CD4-positive, CD25-positive, alpha-beta regulatory T cell (primary cell): ENCODE measurements at regions not wholly inside any gene's neighbourhood (a gene's known extent, or its start where the extent isn't known, plus 50 kb on each side); places are given as distances from the start of the nearest gene placed in this dataset.

ENCODE experiments used
- ATAC-seq, 2 donors: fragments of 150-1000 bp; cut with Tn5 transposase; one replicate each; pipeline ENCODE4 v1.10.0; 2021; ENCODE audit warnings: low read depth in 2 of 2, moderate number of reproducible peaks in 2 of 2, moderate library complexity in 1 of 2
- DNase-seq, 3 donors: peaks; one replicate each; pipeline versions ENCODE4 v3.0.0 to v3.0.0-alpha.2; 2012 to 2022; ENCODE audit warnings: mixed read lengths in 1 of 3
- H3K27ac ChIP-seq: one replicate; pipeline ENCODE4 v1.7.0; 2013; ENCODE audit warnings: mild to moderate bottlenecking, low read length; ENCODE audit not compliant: insufficient read depth, poor library complexity, severe bottlenecking
- H3K27me3 ChIP-seq: one replicate; pipeline ENCODE4 v1.7.0; 2013; ENCODE audit warnings: low read length; ENCODE audit not compliant: control insufficient read depth, insufficient read depth
- H3K36me3 ChIP-seq: one replicate; pipeline ENCODE4 v1.7.0; 2013; ENCODE audit warnings: mild to moderate bottlenecking, low read length, moderate library complexity; ENCODE audit not compliant: control insufficient read depth, insufficient read depth
- H3K4me1 ChIP-seq: 2 replicates; pipeline ENCODE4 v1.7.0; 2013; ENCODE audit warnings: mild to moderate bottlenecking, low read length; ENCODE audit not compliant: insufficient read depth, control insufficient read depth, poor library complexity, severe bottlenecking
- H3K4me3 ChIP-seq: one replicate; pipeline ENCODE4 v1.7.0; 2013; ENCODE audit warnings: low read depth, mild to moderate bottlenecking, low read length, moderate library complexity
- H3K9me3 ChIP-seq, 2 experiments: 1 replicate in 1 of 2; 2 replicates in 1 of 2; pipeline ENCODE4 v1.7.0; 2013; ENCODE audit warnings: low read length in 2 of 2, mild to moderate bottlenecking in 1 of 2, moderate library complexity in 1 of 2; ENCODE audit not compliant: control insufficient read depth in 2 of 2
- H3K27ac Mint-ChIP-seq, 3 donors: one replicate each; pipeline ENCODE4 v1.8.0; 2020 to 2022; ENCODE audit warnings: mild to moderate bottlenecking in 3 of 3, mixed read lengths in 3 of 3, moderate library complexity in 2 of 3
- H3K27me3 Mint-ChIP-seq: one replicate; pipeline ENCODE4 v1.8.0; 2022; ENCODE audit warnings: mild to moderate bottlenecking, mixed read lengths
- H3K36me3 Mint-ChIP-seq: one replicate; pipeline ENCODE4 v1.8.0; 2020; ENCODE audit warnings: mixed read lengths
- H3K4me1 Mint-ChIP-seq, 4 donors: one replicate each; pipeline ENCODE4 v1.8.0; 2020 to 2022; ENCODE audit warnings: mixed read lengths in 4 of 4, mild to moderate bottlenecking in 1 of 4
- H3K4me3 Mint-ChIP-seq, 4 donors: one replicate each; pipeline ENCODE4 v1.8.0; 2020 to 2022; ENCODE audit warnings: mild to moderate bottlenecking in 4 of 4, mixed read lengths in 4 of 4, moderate library complexity in 3 of 4
- H3K9me3 Mint-ChIP-seq, 7 donors: one replicate each; pipeline ENCODE4 v1.8.0; 2020 to 2022; ENCODE audit warnings: mixed read lengths in 7 of 7, mild to moderate bottlenecking in 3 of 7, moderate library complexity in 2 of 7

DNA sequence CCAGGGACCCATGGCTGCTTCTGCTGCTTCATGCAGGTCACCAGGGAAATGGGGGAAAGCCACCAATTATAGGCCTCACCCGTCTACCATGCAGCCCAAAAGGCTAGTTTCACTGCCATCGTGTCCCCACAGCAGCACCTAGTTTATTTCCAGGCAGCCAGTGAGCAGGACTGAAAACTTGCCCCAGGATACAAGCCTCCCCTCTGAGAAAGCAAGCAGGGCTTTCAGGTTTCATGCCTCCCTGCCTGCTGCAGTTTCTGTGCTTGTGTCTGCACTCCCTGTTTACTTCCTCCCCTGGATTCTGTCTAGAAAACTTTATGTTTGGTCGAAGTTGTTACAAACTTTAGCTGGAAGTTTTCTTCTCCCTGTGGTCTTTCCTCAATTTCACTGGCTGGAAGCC is 319.1 kb downstream of the ANXA1 start:
- DNase-seq (no peak), ATAC-seq (no peak)
- H3K9me3 ChIP-seq: no peaks in the 10 kb centered on the region
- Mint-ChIP-seq H3K4me3 (no peak overlapping the region), H3K4me1 (no peaks in the 10 kb centered on the region), H3K36me3 (no peaks in the 10 kb centered on the region), H3K9me3 (peaks cover 0 to 10% (median 8%) of the 10 kb centered on the region in 7 donors), H3K27ac (no peak overlapping the region), H3K27me3 (no peaks in the 10 kb centered on the region)
- H3K4me3 ChIP-seq: no peak overlapping the region
- no peaks in the 10 kb centered on the region for H3K4me1 ChIP-seq
- no peaks in the 10 kb centered on the region for H3K36me3 ChIP-seq
- H3K27ac ChIP-seq: no peak overlapping the region
- H3K27me3 ChIP-seq: no peaks in the 10 kb centered on the region

DNA sequence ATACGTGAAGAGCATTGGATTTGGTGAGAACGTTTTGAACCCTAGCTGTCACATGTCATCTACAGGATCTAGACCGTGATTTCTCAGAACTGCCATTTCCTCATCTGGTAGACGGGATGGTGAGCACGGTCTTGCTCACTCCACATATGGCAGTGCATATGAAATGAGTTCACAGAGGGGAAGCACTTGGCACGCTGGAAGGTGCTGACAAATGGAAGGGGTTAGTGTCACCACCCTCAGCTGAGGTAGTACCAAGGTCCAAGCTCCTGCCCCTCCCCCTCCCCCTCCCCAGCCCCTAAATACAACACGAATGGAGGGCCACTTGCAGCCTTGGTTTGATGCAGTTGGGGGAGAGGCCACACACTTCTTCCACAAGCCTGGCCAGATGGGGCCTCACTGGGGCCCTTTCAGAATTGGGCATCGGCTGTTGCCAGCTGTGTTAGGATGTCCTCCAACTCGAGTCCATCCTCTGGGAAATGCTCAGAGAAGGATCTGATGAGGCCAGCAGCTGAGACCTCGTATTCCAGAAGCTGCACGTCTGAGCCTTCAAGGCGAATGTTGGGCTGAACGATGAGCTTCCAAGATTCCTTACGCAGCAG is 322.4 kb downstream of the ANXA1 start:
- H3K4me3 ChIP-seq: no peak overlapping the region
- Mint-ChIP-seq H3K36me3 (no peaks in the 10 kb centered on the region), H3K4me1 (no peaks in the 10 kb centered on the region), H3K4me3 (no peak overlapping the region), H3K27ac (no peak overlapping the region), H3K9me3 (peaks cover 0 to 13% (median 8%) of the 10 kb centered on the region in 7 donors), H3K27me3 (no peaks in the 10 kb centered on the region)
- no peaks in the 10 kb centered on the region for H3K9me3 ChIP-seq
- no peaks in the 10 kb centered on the region for H3K4me1 ChIP-seq
- DNase-seq (no peak), ATAC-seq (no peak)
- no peaks in the 10 kb centered on the region for H3K27me3 ChIP-seq
- no peak overlapping the region for H3K27ac ChIP-seq
- no peaks in the 10 kb centered on the region for H3K36me3 ChIP-seq

DNA sequence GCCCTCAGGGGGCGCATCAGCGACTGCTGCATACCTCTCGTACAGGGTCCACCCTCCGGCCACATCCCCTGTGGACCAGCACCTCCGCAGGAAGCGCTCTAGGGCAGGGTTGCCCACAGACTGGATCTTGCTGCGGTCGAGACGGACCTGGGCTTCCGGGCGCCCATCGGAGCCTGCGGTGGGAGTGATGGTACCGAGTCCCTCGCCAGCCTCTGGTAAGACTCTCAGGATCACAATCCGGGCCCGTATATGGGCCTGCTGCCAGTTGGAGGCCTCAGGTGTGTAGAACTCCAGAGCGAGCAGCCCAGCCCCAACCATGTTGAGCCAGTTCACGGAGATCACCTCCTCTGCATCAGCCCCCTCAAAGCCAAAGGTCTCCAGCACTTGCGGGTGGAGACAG is 323.0 kb downstream of the ANXA1 start:
- no peak overlapping the region for H3K27ac ChIP-seq
- Mint-ChIP-seq H3K36me3 (no peaks in the 10 kb centered on the region), H3K27ac (no peak overlapping the region), H3K9me3 (peaks cover 0 to 13% (median 4%) of the 10 kb centered on the region in 7 donors), H3K4me1 (no peaks in the 10 kb centered on the region), H3K27me3 (no peaks in the 10 kb centered on the region), H3K4me3 (no peak overlapping the region)
- H3K4me1 ChIP-seq: no peaks in the 10 kb centered on the region
- DNase-seq (no peak), ATAC-seq (no peak)
- H3K36me3 ChIP-seq: no peaks in the 10 kb centered on the region
- H3K4me3 ChIP-seq: no peak overlapping the region
- H3K27me3 ChIP-seq: no peaks in the 10 kb centered on the region
- no peaks in the 10 kb centered on the region for H3K9me3 ChIP-seq

DNA sequence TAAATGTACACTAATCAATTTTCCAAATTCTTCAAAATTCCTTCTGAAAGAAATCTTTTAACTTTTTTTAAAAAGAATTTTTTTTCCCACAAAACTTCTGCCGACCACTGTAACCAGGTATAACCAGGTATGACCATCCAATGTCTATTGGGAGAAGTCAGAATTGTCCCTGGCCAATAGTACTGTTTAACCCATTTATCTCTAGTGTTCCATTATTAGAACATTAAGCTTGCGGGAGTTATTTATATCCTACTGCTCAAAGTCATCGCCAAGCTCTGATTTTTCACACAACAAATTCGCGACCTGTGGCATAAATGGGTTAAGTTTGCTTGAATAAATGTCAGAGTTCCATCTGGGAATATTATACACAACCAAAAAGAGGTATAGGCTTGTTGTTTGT is 343.2 kb downstream of the ANXA1 start:
- Mint-ChIP-seq H3K4me1 (no peaks in the 10 kb centered on the region), H3K9me3 (peaks cover 0 to 16% (median 3%) of the 10 kb centered on the region in 7 donors), H3K36me3 (no peaks in the 10 kb centered on the region), H3K27me3 (no peaks in the 10 kb centered on the region), H3K27ac (no peak overlapping the region), H3K4me3 (no peak overlapping the region)
- Histone ChIP-seq H3K9me3 (peaks cover 3 to 10% of the 10 kb centered on the region in 2 experiments), H3K36me3 (no peaks in the 10 kb centered on the region), H3K27me3 (no peaks in the 10 kb centered on the region), H3K4me3 (no peak overlapping the region), H3K27ac (no peak overlapping the region), H3K4me1 (no peaks in the 10 kb centered on the region)
- ATAC-seq: no peak
- DNase-seq: no peak

DNA sequence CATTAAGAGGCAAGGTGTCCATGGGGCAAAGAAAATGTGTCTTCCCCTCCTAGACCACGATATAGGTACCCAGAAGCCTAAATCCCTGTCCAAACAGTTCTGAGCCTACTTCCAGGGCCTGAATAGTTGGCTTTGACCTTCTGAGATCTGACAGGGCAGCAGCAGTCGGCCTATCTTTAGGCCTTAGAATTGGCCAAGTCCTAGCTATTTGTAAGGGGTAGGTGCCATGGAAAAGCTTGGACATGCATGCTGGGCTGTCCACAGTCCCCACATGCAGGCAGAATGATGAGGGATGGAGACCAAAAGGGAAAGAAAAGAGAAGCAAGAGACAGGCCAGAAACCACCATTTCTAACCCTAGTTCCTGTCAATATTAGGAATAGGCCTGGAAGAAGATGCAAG is 346.1 kb downstream of the ANXA1 start:
- H3K36me3 ChIP-seq: no peaks in the 10 kb centered on the region
- no peaks in the 10 kb centered on the region for H3K27me3 Mint-ChIP-seq
- H3K9me3 Mint-ChIP-seq: peaks cover 0 to 8% (median 4%) of the 10 kb centered on the region in 7 donors
- H3K27me3 ChIP-seq: no peaks in the 10 kb centered on the region
- peaks cover 0 to 7% of the 10 kb centered on the region in 2 experiments for H3K9me3 ChIP-seq
- no peaks in the 10 kb centered on the region for H3K4me1 ChIP-seq
- no peak overlapping the region for H3K4me3 ChIP-seq
- H3K4me1 Mint-ChIP-seq: no peaks in the 10 kb centered on the region
- no peak overlapping the region for H3K27ac Mint-ChIP-seq
- H3K36me3 Mint-ChIP-seq: no peaks in the 10 kb centered on the region
- no peak for ATAC-seq
- H3K27ac ChIP-seq: no peak overlapping the region
- no peak overlapping the region for H3K4me3 Mint-ChIP-seq
- DNase-seq: no peak

DNA sequence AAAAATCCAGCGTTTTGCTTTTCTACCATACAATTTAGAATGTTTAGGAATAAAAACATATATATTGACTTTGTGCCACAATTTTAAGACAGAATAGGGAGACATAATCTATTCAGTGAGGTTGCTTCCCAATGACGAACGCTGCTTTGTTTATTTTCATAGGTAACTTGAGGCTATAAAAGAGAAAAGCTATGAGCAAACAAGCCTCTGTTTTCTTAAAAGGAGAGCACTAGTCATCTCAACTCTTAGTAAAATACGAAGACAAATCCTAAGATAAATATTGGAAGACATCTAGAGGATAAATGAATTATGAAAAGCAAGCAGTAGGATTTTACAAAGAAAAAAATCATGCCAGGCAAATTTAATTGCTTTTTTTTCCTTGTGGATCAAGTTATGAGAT is 363.6 kb downstream of the ANXA1 start:
- Mint-ChIP-seq H3K27me3 (no peaks in the 10 kb centered on the region), H3K27ac (no peak overlapping the region), H3K4me3 (no peak overlapping the region), H3K9me3 (peaks cover 0 to 13% (median 0%) of the 10 kb centered on the region in 7 donors), H3K36me3 (no peaks in the 10 kb centered on the region), H3K4me1 (no peaks in the 10 kb centered on the region)
- H3K4me3 ChIP-seq: no peak overlapping the region
- no peak for DNase-seq
- no peaks in the 10 kb centered on the region for H3K27me3 ChIP-seq
- no peak for ATAC-seq
- H3K9me3 ChIP-seq: no peaks in the 10 kb centered on the region
- no peaks in the 10 kb centered on the region for H3K4me1 ChIP-seq
- no peaks in the 10 kb centered on the region for H3K36me3 ChIP-seq
- no peak overlapping the region for H3K27ac ChIP-seq

DNA sequence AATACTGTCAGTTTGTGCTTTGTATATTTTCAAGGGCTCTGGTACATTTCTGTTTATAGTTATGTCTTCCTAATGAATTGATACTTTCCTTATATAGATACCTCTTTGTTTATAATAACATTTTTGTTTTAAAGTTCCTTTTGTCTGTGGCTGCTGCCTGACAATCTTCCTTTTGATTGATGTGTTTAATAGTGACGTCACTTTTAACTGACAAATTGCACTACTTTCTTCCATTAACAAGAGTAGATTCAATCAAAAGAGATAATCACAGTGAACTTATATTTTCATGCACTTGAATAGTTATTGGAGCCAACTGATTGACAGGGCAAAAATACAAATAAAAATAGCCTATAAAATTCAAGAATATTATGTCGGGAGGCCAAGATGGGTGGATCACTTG is 371.7 kb downstream of the ANXA1 start:
- Mint-ChIP-seq H3K4me3 (no peak overlapping the region), H3K36me3 (no peaks in the 10 kb centered on the region), H3K27me3 (no peaks in the 10 kb centered on the region), H3K27ac (no peak overlapping the region), H3K4me1 (no peaks in the 10 kb centered on the region), H3K9me3 (peaks cover 0 to 8% (median 2%) of the 10 kb centered on the region in 7 donors)
- no peaks in the 10 kb centered on the region for H3K4me1 ChIP-seq
- no peaks in the 10 kb centered on the region for H3K9me3 ChIP-seq
- no peaks in the 10 kb centered on the region for H3K36me3 ChIP-seq
- no peak overlapping the region for H3K27ac ChIP-seq
- ATAC-seq (no peak), DNase-seq (no peak)
- H3K27me3 ChIP-seq: no peaks in the 10 kb centered on the region
- no peak overlapping the region for H3K4me3 ChIP-seq

DNA sequence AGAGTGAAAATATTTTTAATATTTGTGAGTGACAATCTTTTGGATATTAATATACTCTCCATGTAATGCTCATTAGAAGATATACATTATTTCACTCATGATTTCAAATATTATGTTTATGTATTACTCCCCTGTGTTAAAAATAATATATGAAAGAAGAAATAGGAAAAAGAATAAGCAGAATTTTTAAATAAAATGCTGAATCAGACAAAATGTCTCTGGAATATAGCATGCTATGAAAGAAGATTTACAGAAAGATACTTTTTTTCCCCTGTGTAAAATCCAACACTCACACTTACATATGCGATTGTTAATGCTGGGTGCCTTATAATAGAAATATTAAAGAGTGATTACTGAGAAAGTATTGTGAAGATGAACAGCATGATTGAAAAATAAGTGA is 373.7 kb downstream of the ANXA1 start:
- no peaks in the 10 kb centered on the region for H3K27me3 ChIP-seq
- H3K4me3 ChIP-seq: no peak overlapping the region
- H3K4me1 ChIP-seq: no peaks in the 10 kb centered on the region
- H3K9me3 Mint-ChIP-seq: peaks cover 0 to 8% (median 2%) of the 10 kb centered on the region in 7 donors
- DNase-seq (no peak), ATAC-seq (no peak)
- no peaks in the 10 kb centered on the region for H3K4me1 Mint-ChIP-seq
- no peak overlapping the region for H3K27ac ChIP-seq
- H3K27me3 Mint-ChIP-seq: no peaks in the 10 kb centered on the region
- no peaks in the 10 kb centered on the region for H3K36me3 Mint-ChIP-seq
- no peak overlapping the region for H3K27ac Mint-ChIP-seq
- no peak overlapping the region for H3K4me3 Mint-ChIP-seq
- no peaks in the 10 kb centered on the region for H3K9me3 ChIP-seq
- H3K36me3 ChIP-seq: no peaks in the 10 kb centered on the region
